ENCODE measurements at regions not wholly inside any gene's neighbourhood (a gene's known extent, or its start where the extent isn't known, plus 50 kb on each side); places are given as distances from the start of the nearest gene placed in this dataset.
"Not testable (repeated sequence)": the region's sequence is repeated elsewhere in the genome, so short reads cannot be mapped to it uniquely, and the experiment has no call there.

GRCh38 chr1:149234926-149235914, 131.9 kb upstream of the NBPF9 start:
- DNase-seq, result not testable (repeated sequence)

GRCh38 chr1:149237515-149237914, 134.2 kb upstream of the NBPF9 start:
- DNase-seq, result not testable (repeated sequence)

- DNase-seq, result not testable (repeated sequence)
Observed at GRCh38 chr1:149239897-149240508, 136.7 kb upstream of the NBPF9 start.

GRCh38 chr1:149240530-149240929, 137.2 kb upstream of the NBPF9 start:
- not testable (repeated sequence) for DNase-seq

- DNase-seq, result not testable (repeated sequence)
Observed at GRCh38 chr1:149241272-149241671, 137.9 kb upstream of the NBPF9 start.

GRCh38 chr1:149243572-149243971, 140.2 kb upstream of the NBPF9 start:
- not testable (repeated sequence) for DNase-seq

- DNase-seq, result not testable (repeated sequence)
Observed at GRCh38 chr1:149244621-149245020, 141.3 kb upstream of the NBPF9 start.

- DNase-seq, result not testable (repeated sequence)
Observed at GRCh38 chr1:149246212-149246611, 142.9 kb upstream of the NBPF9 start.

GRCh38 chr1:149248610-149249009, 145.3 kb upstream of the NBPF9 start:
- DNase-seq, result not testable (repeated sequence)

- not testable (repeated sequence) for DNase-seq
Observed at GRCh38 chr1:149249850-149250467, 146.6 kb upstream of the NBPF9 start.

- not testable (repeated sequence) for DNase-seq
Observed at GRCh38 chr1:149254894-149255847, 151.8 kb upstream of the NBPF9 start.

- DNase-seq, result not testable (repeated sequence)
Observed at GRCh38 chr1:149260284-149260683, 156.9 kb upstream of the NBPF9 start.

GRCh38 chr1:149260736-149261340, 157.5 kb upstream of the NBPF9 start:
- not testable (repeated sequence) for DNase-seq

GRCh38 chr1:149267287-149267686, 163.9 kb upstream of the NBPF9 start:
- DNase-seq, result not testable (repeated sequence)

GRCh38 chr1:149269001-149269702, 165.8 kb upstream of the NBPF9 start:
- DNase-seq, result not testable (repeated sequence)

- not testable (repeated sequence) for DNase-seq
Observed at GRCh38 chr1:149269833-149270232, 166.5 kb upstream of the NBPF9 start.

- DNase-seq, result not testable (repeated sequence)
Observed at GRCh38 chr1:149274493-149274892, 171.1 kb upstream of the NBPF9 start.

GRCh38 chr1:149275802-149276201, 172.5 kb upstream of the NBPF9 start:
- not testable (repeated sequence) for DNase-seq

- not testable (repeated sequence) for DNase-seq
Observed at GRCh38 chr1:149276496-149276895, 173.1 kb upstream of the NBPF9 start.

GRCh38 chr1:149278156-149278555, 174.8 kb upstream of the NBPF9 start:
- not testable (repeated sequence) for DNase-seq

GRCh38 chr1:149279015-149279414, 175.7 kb upstream of the NBPF9 start:
- not testable (repeated sequence) for DNase-seq

Measured in activated naive CD4-positive, alpha-beta T cell treated with anti-CD3 and anti-CD28 coated beads, Interleukin-2, amount 50 U/mL, for 16 hours (primary cell).